ENCODE measurements at regions not wholly inside any gene's neighbourhood (a gene's known extent, or its start where the extent isn't known, plus 50 kb on each side); places are given as distances from the start of the nearest gene placed in this dataset.

GRCh38 chr16:80355335-80355734 is 185.5 kb upstream of the DYNLRB2 start:
- TF ChIP-seq CTCF (IDR thresholded peaks at IDR 0.05; ENCODE audit: insufficient read depth, low read depth, low read length, missing control alignments), result no peak
- DNase-seq (ENCODE audit: low read depth), result no peak

DNA sequence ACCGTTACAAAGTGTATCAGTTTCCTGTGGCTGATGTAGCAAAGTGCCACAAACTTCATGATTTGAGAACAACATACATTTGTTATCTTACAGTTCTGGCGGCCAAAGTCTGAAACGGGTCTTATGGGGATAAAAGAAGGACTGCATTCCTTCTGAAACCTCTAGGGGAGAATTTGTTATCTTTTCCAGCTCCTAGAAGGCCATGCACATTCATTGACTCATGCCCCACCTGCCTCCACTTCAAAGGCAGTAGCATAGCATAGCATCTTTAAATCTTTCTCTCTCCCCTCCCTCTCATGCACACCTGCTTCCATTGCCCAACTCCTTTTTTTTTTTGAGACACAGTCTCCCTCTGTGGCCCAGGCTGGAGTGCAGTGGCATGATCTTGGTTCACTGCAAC is 190.7 kb upstream of the DYNLRB2 start:
- TF ChIP-seq CTCF (IDR thresholded peaks at IDR 0.05; ENCODE audit: insufficient read depth, low read depth, low read length, missing control alignments), result no peak
- H3K4me3 ChIP-seq (ENCODE audit: low read depth, low read length), result no peak overlapping the region
- DNase-seq (ENCODE audit: low read depth), result no peak

More at GRCh38 chr16:80355335-80355734, 185.5 kb upstream of the DYNLRB2 start:
- no peak overlapping the region for H3K4me3 ChIP-seq (ENCODE audit: low read depth, low read length)

DNA sequence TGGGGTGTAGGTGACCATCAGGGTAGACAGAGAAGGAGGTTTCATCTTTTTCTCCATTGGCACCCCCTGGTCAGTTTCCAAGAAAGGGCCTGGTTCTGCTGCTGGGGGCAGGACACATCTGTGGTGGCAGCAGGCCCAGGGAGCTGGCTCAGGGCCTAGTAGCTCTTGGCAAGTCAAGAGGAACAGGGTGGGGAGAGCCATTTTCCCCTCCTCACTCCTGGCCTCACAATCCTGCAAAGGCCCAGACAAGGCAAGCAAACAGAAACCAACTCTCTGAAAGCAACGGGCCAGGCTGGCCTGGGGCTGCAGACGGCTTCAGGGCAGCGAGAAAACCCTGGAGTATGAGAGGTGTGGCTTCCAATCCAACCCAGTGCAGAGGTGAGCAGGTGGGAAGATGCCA is 192.9 kb upstream of the DYNLRB2 start:
- TF ChIP-seq CTCF (IDR thresholded peaks at IDR 0.05; ENCODE audit: insufficient read depth, low read depth, low read length, missing control alignments), result no peak
- DNase-seq (ENCODE audit: low read depth), result no peak

DNA sequence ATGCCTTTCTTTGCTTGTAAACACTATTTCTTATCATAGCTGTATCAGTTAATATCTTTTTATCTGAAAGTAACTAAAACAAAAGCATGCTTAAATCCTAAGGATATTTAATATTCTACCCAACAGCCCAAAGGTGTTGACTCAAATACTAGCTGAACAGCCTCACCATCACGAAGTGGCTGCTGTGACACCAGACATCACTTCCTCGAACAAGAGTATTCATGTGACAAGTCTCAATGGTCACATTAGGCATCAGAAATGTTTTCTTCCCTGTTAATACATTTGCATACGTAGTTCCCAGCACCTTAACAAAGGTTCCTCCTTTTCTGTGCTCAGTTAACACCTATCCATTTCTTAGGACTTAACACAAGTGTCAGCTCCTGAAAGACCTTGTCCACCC is 193.8 kb upstream of the DYNLRB2 start:
- TF ChIP-seq CTCF (IDR thresholded peaks at IDR 0.05; ENCODE audit: insufficient read depth, low read depth, low read length, missing control alignments), result no peak
- DNase-seq (ENCODE audit: low read depth), result no peak
- no peak overlapping the region for H3K4me3 ChIP-seq (ENCODE audit: low read depth, low read length)

More for the DNA sequence above, 192.9 kb upstream of the DYNLRB2 start:
- no peak overlapping the region for H3K4me3 ChIP-seq (ENCODE audit: low read depth, low read length)

DNA sequence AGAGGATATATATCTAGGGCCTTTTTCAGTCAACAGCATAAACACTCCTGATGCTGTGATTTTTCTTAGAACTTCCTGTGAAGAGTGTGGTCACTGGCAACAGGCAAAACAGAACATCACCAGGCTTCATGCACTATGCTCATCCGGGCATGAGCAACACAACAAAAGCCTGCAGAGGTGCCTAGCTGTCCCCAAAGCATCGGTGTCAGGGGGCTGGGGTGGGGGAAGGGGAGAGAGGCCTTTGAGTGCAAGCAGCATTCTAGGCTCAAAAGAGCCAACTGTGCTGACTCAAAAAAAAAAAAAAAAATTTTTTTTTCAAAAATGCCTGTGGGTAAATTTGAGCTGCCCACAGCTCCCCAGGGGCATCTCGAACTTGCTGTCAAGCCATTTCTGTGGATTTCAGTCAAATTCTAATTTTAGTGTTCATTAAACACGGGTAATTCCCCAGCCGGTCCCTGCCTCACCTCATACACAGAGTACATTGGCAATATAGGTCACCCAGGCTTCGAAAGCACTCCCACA is 194.6 kb upstream of the DYNLRB2 start:
- TF ChIP-seq CTCF (IDR thresholded peaks at IDR 0.05; ENCODE audit: insufficient read depth, low read depth, low read length, missing control alignments), result no peak
- no peak overlapping the region for H3K4me3 ChIP-seq (ENCODE audit: low read depth, low read length)
- peak; percentile 73 for DNase-seq (ENCODE audit: low read depth)

DNA sequence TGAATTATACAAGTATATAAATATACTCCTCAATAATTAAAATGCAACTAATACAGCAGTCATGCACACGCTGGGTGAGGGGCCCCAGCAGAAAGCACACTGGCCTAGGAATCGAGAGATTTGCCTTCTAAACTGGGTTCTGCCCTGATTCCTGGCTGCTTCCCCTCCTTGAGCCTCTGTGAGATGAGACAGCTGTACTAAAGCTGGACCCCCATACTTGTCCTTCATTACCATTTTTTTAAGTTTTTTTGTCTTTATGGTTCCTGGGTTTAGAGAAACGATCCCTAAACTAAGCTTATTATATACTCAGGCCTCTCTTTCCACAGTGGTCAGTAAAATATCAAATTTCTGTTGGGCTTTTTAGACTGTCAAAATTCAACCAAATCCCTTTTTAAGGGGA is 195.1 kb upstream of the DYNLRB2 start:
- TF ChIP-seq CTCF (IDR thresholded peaks at IDR 0.05; ENCODE audit: insufficient read depth, low read depth, low read length, missing control alignments), result no peak
- H3K4me3 ChIP-seq (ENCODE audit: low read depth, low read length), result no peak overlapping the region
- no peak for DNase-seq (ENCODE audit: low read depth)

- no peak overlapping the region for H3K4me3 ChIP-seq (ENCODE audit: low read depth, low read length)
- no peak for TF ChIP-seq CTCF (IDR thresholded peaks at IDR 0.05; ENCODE audit: insufficient read depth, low read depth, low read length, missing control alignments)
- DNase-seq (ENCODE audit: low read depth), result no peak
These were observed 196.2 kb upstream of the DYNLRB2 start for GRCh38 chr16:80344570-80344969.

All from GM12865 (cell line).